ENCODE measurements at regions not wholly inside any gene's neighbourhood (a gene's known extent, or its start where the extent isn't known, plus 50 kb on each side); places are given as distances from the start of the nearest gene placed in this dataset.
"Not testable (repeated sequence)": the region's sequence is repeated elsewhere in the genome, so short reads cannot be mapped to it uniquely, and the experiment has no call there.

DNA sequence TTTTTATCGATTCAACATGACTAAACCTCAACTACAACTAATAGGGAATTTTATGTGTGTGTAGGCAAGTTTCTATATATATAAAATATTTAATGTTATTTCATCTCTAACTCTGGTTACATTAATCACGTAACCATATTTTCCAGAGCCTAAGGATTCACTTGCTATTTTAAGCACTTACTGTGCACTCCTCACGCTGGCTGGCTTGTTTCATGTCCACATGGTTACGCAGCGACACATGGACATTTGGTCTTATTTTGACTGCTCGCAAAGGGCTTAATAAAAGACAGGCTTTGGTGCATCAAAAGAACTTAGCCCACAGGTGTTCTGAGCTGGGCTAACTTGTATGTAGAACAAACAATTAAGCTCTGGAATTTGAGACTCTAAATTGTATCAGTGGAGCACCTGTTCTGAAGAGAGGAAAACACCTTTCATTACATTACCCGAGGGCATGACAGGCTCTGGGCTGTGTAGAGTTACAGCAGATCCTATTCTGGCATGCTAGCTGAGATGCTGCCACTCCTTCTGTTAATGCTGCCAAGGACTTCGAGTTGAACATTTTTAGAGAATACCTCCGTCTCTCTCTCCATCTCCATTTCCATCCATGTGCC lies 130.0 kb upstream of the NR2F2 start:
- DNase-seq, result no peak
- TF ChIP-seq, protein P1, sequence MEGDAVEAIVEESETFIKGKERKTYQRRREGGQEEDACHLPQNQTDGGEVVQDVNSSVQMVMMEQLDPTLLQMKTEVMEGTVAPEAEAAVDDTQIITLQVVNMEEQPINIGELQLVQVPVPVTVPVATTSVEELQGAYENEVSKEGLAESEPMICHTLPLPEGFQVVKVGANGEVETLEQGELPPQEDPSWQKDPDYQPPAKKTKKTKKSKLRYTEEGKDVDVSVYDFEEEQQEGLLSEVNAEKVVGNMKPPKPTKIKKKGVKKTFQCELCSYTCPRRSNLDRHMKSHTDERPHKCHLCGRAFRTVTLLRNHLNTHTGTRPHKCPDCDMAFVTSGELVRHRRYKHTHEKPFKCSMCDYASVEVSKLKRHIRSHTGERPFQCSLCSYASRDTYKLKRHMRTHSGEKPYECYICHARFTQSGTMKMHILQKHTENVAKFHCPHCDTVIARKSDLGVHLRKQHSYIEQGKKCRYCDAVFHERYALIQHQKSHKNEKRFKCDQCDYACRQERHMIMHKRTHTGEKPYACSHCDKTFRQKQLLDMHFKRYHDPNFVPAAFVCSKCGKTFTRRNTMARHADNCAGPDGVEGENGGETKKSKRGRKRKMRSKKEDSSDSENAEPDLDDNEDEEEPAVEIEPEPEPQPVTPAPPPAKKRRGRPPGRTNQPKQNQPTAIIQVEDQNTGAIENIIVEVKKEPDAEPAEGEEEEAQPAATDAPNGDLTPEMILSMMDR (IDR thresholded peaks at IDR 0.05; ENCODE audit: unreplicated experiment), result no peak
- intact Hi-C loops (cut with micrococcal nuclease; ENCODE audit: unreplicated experiment), result no loop called here
- Mint-ChIP-seq H3K27me3 (ENCODE audit: unreplicated experiment) (no peaks in the 10 kb centered on the region), H3K9me3 (ENCODE audit: low read depth, unreplicated experiment) (peaks cover 6% of the 10 kb centered on the region), H3K27ac (ENCODE audit: unreplicated experiment) (no peak overlapping the region), H3K4me3 (ENCODE audit: low read depth, unreplicated experiment) (no peak overlapping the region), H3K4me1 (ENCODE audit: low read depth, unreplicated experiment) (no peaks in the 10 kb centered on the region), H3K36me3 (ENCODE audit: insufficient read depth, unreplicated experiment) (no peaks in the 10 kb centered on the region)
- CTCF ChIA-PET, result no interaction called here
- no TSS peak for BruUV-seq (replicated peaks)

DNA sequence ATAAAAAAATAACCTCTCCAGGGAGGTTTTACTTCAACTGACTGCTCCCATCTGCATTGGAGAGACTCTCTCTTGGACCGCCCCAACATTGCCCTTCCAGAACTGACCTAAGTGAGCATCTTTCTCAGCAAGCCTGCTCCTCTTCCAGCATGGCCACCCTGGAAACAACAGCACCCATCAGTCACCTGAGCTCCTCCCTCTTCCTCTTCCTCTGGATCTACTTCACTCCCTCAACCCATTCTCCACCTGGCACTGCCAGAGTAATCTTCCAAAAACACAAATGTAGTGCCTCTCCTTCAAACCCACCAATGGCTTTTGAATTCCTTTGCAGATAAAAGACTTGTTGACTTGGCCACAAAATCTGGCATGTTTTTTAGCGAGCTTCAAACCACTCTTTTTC lies 128.8 kb upstream of the NR2F2 start:
- no peaks in the 10 kb centered on the region for H3K27me3 Mint-ChIP-seq (ENCODE audit: unreplicated experiment)

GRCh38 chr15:96205588-96205987 lies 124.9 kb upstream of the NR2F2 start:
- CTCF ChIA-PET; H3K27me3 Mint-ChIP-seq (ENCODE audit: unreplicated experiment); BruUV-seq (replicated peaks); H3K9me3 Mint-ChIP-seq (ENCODE audit: low read depth, unreplicated experiment); intact Hi-C loops (cut with micrococcal nuclease; ENCODE audit: unreplicated experiment); DNase-seq; H3K36me3 Mint-ChIP-seq (ENCODE audit: insufficient read depth, unreplicated experiment); H3K4me3 Mint-ChIP-seq (ENCODE audit: low read depth, unreplicated experiment); H3K27ac Mint-ChIP-seq (ENCODE audit: unreplicated experiment): not testable (repeated sequence)
- H3K4me1 Mint-ChIP-seq (ENCODE audit: low read depth, unreplicated experiment), result peaks cover 18% of the 10 kb centered on the region

More for the DNA sequence above, 128.8 kb upstream of the NR2F2 start:
- peaks cover 5% of the 10 kb centered on the region for H3K9me3 Mint-ChIP-seq (ENCODE audit: low read depth, unreplicated experiment)
- BruUV-seq (replicated peaks), result no TSS peak
- CTCF ChIA-PET, result interaction anchor here (0.7 kb wide), 1 partner anchor 18 kb away, joined by 3 read pairs; no protein-coding TSS in a partner anchor
- TF ChIP-seq, protein P1 (IDR thresholded peaks at IDR 0.05; ENCODE audit: unreplicated experiment), result no peak
- H3K27ac Mint-ChIP-seq (ENCODE audit: unreplicated experiment), result no peak overlapping the region
- no peaks in the 10 kb centered on the region for H3K4me1 Mint-ChIP-seq (ENCODE audit: low read depth, unreplicated experiment)
- DNase-seq, result no peak
- no peak overlapping the region for H3K4me3 Mint-ChIP-seq (ENCODE audit: low read depth, unreplicated experiment)
- intact Hi-C loops (cut with micrococcal nuclease; ENCODE audit: unreplicated experiment), result no loop called here
- H3K36me3 Mint-ChIP-seq (ENCODE audit: insufficient read depth, unreplicated experiment), result no peaks in the 10 kb centered on the region

DNA sequence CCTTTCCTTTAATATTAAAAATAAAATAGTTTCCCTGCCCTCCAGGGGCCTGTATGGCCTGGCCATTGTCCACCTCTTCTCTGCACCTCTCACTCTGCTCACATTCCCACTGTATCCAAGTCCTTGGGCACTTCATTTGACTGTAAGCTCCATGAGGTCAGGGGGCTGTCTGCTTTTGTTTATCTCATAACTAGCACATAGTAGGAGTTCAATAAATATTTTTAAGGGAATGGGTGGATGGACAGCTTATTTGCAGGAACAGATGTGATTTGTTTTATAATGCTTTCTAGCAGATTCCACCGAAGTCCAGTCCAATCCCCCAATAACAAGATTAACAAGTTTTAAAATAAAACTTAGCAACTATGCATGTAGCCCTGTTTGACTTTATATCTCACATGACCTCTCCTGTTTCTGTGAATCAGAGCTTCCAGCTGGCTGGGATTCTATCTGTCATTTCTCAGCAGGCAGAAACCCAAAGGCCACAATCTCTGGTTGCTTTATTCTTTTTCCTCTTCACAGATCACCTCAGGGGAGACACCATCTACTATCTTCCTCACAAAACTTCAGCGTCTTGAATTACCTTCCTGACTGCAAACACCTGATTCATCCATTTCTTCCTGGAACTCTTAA lies 123.0 kb upstream of the NR2F2 start:
- H3K27ac Mint-ChIP-seq (ENCODE audit: unreplicated experiment), result no peak overlapping the region

More for the DNA sequence above, 123.0 kb upstream of the NR2F2 start:
- no TSS peak for BruUV-seq (replicated peaks)
- intact Hi-C loops (cut with micrococcal nuclease; ENCODE audit: unreplicated experiment), result no loop called here
- no peak for DNase-seq
- H3K4me3 Mint-ChIP-seq (ENCODE audit: low read depth, unreplicated experiment), result no peak overlapping the region
- no peaks in the 10 kb centered on the region for H3K27me3 Mint-ChIP-seq (ENCODE audit: unreplicated experiment)
- CTCF ChIA-PET, result interaction anchor here (0.6 kb wide), 1 partner anchor 109 kb away, joined by 3 read pairs; no protein-coding TSS in a partner anchor
- no peaks in the 10 kb centered on the region for H3K9me3 Mint-ChIP-seq (ENCODE audit: low read depth, unreplicated experiment)
- TF ChIP-seq, protein P1 (IDR thresholded peaks at IDR 0.05; ENCODE audit: unreplicated experiment), result no peak
- no peaks in the 10 kb centered on the region for H3K36me3 Mint-ChIP-seq (ENCODE audit: insufficient read depth, unreplicated experiment)
- H3K4me1 Mint-ChIP-seq (ENCODE audit: low read depth, unreplicated experiment), result peaks cover 18% of the 10 kb centered on the region

All from Calu3 (cell line).